HepG2 (cell line): ENCODE measurements at regions not wholly inside any gene's neighbourhood (a gene's known extent, or its start where the extent isn't known, plus 50 kb on each side); places are given as distances from the start of the nearest gene placed in this dataset.

Experiments used
- ATAC-seq: fragments of 200-7000 bp; cut with Tn5 transposase; 3 replicates; pipeline ENCODE4 v1.9.1; 2020; ENCODE audit warnings: mild to moderate bottlenecking, moderate library complexity
- BruUV-seq: library from RNA; stranded (reverse); fragments of 400-500 nt; replicated peaks from 2 replicates; lab custom pipeline; 2021; lab: Mats Ljungman, UMichigan
- CTCF ChIA-PET: fragments of 300-600 bp; formaldehyde crosslinking; extraction: SDS; loops from one replicate; lab custom pipeline; 2021; ENCODE audit warnings: low total read pairs, inconsistent platforms, low intra/inter-chr PET ratio; lab: Yijun Ruan, JAX
- POLR2A ChIA-PET: fragments of 350-600 bp; sonication (Branson Sonifier 250); formaldehyde crosslinking; loops from one replicate; lab custom pipeline; 2020; ENCODE audit warnings: antibody characterized with exemption, inconsistent platforms; lab: Yijun Ruan, JAX
- DNase-seq: peaks from one replicate; pipeline ENCODE4 v3.0.0-alpha.2; 2015; ENCODE audit warnings: low spot score
- FAIRE-seq: peaks from 3 replicates; lab custom pipeline; 2011; peaks lifted over from hg19 to GRCh38; lab: Jason Lieb, UNC
- H2AFZ ChIP-seq: one replicate; pipeline ENCODE4 v1.6.1; 2011; ENCODE audit warnings: low read length, inconsistent platforms
- H3K27ac ChIP-seq: fragments of 300-600 bp; 3 replicates; pipeline ENCODE4 v1.8.0; 2011; ENCODE audit warnings: mixed run types, mild to moderate bottlenecking, mixed read lengths, low read length, inconsistent platforms; ENCODE audit not compliant: insufficient read depth; ENCODE audit errors: extremely low read length
- H3K27me3 ChIP-seq, 2 experiments: fragments of 200-600 bp in 1 of 2; 2 replicates in 1 of 2; 3 replicates in 1 of 2; pipeline versions ENCODE4 v1.6.0 to v1.8.0; 2011; ENCODE audit warnings: low read length in 2 of 2, mild to moderate bottlenecking in 2 of 2, moderate library complexity in 2 of 2, inconsistent platforms in 1 of 2; ENCODE audit not compliant: insufficient read depth in 2 of 2, control insufficient read depth in 1 of 2
- H3K36me3 ChIP-seq, 2 experiments: fragments of 200-600 bp in 1 of 2; replicated peaks in 1 of 2; 2 replicates in 1 of 2; 3 replicates in 1 of 2; pipeline versions ENCODE4 v1.5.1 to v1.8.0; 2011; ENCODE audit warnings: low read length in 2 of 2, inconsistent platforms in 1 of 2; ENCODE audit not compliant: insufficient read depth in 2 of 2, control insufficient read depth in 1 of 2
- H3K4me1 ChIP-seq: 2 replicates; pipeline ENCODE4 v1.5.1; 2012; ENCODE audit warnings: low read length, inconsistent platforms; ENCODE audit not compliant: insufficient read depth
- H3K4me2 ChIP-seq: 2 replicates; pipeline ENCODE4 v1.6.0; 2011; ENCODE audit warnings: low read depth, low read length, inconsistent platforms
- H3K4me3 ChIP-seq, 3 experiments: fragments of 200-600 bp in 1 of 3; sonication (generic), shearing (Covaris generic) in 1 of 3; replicated peaks in 1 of 3; 2 replicates each; pipeline ENCODE4 v1.5.1; 2011 to 2016; ENCODE audit warnings: low read length in 3 of 3, inconsistent platforms in 2 of 3, low read depth in 2 of 3, mild to moderate bottlenecking in 2 of 3, control low read depth in 1 of 3, mixed read lengths in 1 of 3; ENCODE audit not compliant: insufficient read depth in 1 of 3
- H3K79me2 ChIP-seq: one replicate; pipeline ENCODE4 v1.6.1; 2011; ENCODE audit warnings: low read length, inconsistent platforms; ENCODE audit not compliant: insufficient read depth
- H3K9ac ChIP-seq: 2 replicates; pipeline ENCODE4 v1.6.0; 2011; ENCODE audit warnings: mild to moderate bottlenecking, low read depth, low read length, inconsistent platforms; ENCODE audit not compliant: insufficient read depth
- H3K9me3 ChIP-seq: 2 replicates; pipeline ENCODE4 v1.5.1; 2012; ENCODE audit warnings: mild to moderate bottlenecking, low read length
- H4K20me1 ChIP-seq: 2 replicates; pipeline ENCODE4 v1.6.0; 2011; ENCODE audit warnings: inconsistent platforms, mild to moderate bottlenecking, low read length, moderate library complexity; ENCODE audit not compliant: insufficient read depth
- ADNP ChIP-seq: sonication (generic); formaldehyde crosslinking; IDR thresholded peaks from 2 replicates; pipeline ENCODE4 v1.4.0; 2020; ENCODE audit warnings: missing genetic modification reagents
- ARNT ChIP-seq: fragments of 450-650 bp; IDR thresholded peaks from 2 replicates; pipeline ENCODE4 v1.6.1; 2017
- CENPT ChIP-seq: sonication (generic); formaldehyde crosslinking; IDR thresholded peaks from 2 replicates; pipeline ENCODE4 v1.8.0; 2022; ENCODE audit warnings: low read depth, mild to moderate bottlenecking, moderate library complexity, missing genetic modification reagents
- CSRNP2 ChIP-seq: sonication (generic); formaldehyde crosslinking; conservative IDR thresholded peaks from 2 replicates; pipeline ENCODE4 v1.8.0; 2022; ENCODE audit warnings: low read depth, missing genetic modification reagents
- DRAP1 ChIP-seq: IDR thresholded peaks from 2 replicates; pipeline ENCODE4 v1.6.1; 2016; ENCODE audit warnings: missing genetic modification reagents, missing compliant biosample characterization
- FOSL1 ChIP-seq: sonication (generic); formaldehyde crosslinking; IDR thresholded peaks from 2 replicates; pipeline ENCODE4 v1.9.0; 2021; ENCODE audit warnings: missing genetic modification reagents, borderline replicate concordance
- FOXP1 ChIP-seq, 2 experiments: fragments of 450-650 bp in 1 of 2; IDR thresholded peaks; 2 replicates each; pipeline ENCODE4 v1.6.1; 2017 to 2018; ENCODE audit warnings: antibody characterized with exemption in 1 of 2
- IRF2 ChIP-seq: IDR thresholded peaks from 2 replicates; pipeline ENCODE4 v1.6.1; 2018; ENCODE audit warnings: missing genetic modification reagents, missing compliant biosample characterization
- MIER2 ChIP-seq: IDR thresholded peaks from 2 replicates; pipeline ENCODE4 v1.6.1; 2016; ENCODE audit warnings: missing biosample characterization, missing genetic modification reagents
- MZF1 ChIP-seq: sonication (generic); formaldehyde crosslinking; IDR thresholded peaks from 2 replicates; pipeline ENCODE4 v1.8.1; 2023; ENCODE audit warnings: mild to moderate bottlenecking, missing genetic modification reagents, borderline replicate concordance
- NR2F2 ChIP-seq: IDR thresholded peaks from 2 replicates; pipeline ENCODE4 v1.6.1; 2012; ENCODE audit warnings: low read depth, inconsistent platforms, borderline replicate concordance
- PBX3 ChIP-seq: sonication (generic); formaldehyde crosslinking; IDR thresholded peaks from 2 replicates; pipeline ENCODE4 v1.8.1; 2023; ENCODE audit warnings: missing genetic modification reagents, inconsistent platforms, borderline replicate concordance
- RCOR2 ChIP-seq: IDR thresholded peaks from 2 replicates; pipeline ENCODE4 v1.6.1; 2016; ENCODE audit warnings: missing biosample characterization, missing genetic modification reagents
- RFXAP ChIP-seq: sonication (generic); formaldehyde crosslinking; IDR thresholded peaks from 2 replicates; pipeline ENCODE4 v1.4.0; 2020; ENCODE audit warnings: missing genetic modification reagents, borderline replicate concordance
- SUZ12 ChIP-seq: fragments of 150-350 bp; IDR thresholded peaks from 2 replicates; pipeline ENCODE4 v1.6.1; 2014; ENCODE audit warnings: low read depth, low read length
- TCF7 ChIP-seq: sonication (generic); IDR thresholded peaks from 2 replicates; pipeline ENCODE4 v1.6.1; 2016; ENCODE audit warnings: antibody characterized with exemption, low read depth
- ZNF10 ChIP-seq: sonication (generic); formaldehyde crosslinking; IDR thresholded peaks from 2 replicates; pipeline ENCODE4 v1.4.0; 2020; ENCODE audit warnings: mild to moderate bottlenecking, low read depth, missing genetic modification reagents, borderline replicate concordance
- ZNF577 ChIP-seq: sonication (generic); formaldehyde crosslinking; IDR thresholded peaks from 2 replicates; pipeline ENCODE4 v1.4.0; 2020; ENCODE audit warnings: mild to moderate bottlenecking, low read depth, missing genetic modification reagents, borderline replicate concordance
- ZNF713 ChIP-seq: sonication (generic); formaldehyde crosslinking; IDR thresholded peaks from 2 replicates; pipeline ENCODE4 v1.4.0; 2020; ENCODE audit warnings: mild to moderate bottlenecking, missing genetic modification reagents
- WGBS: methylation state at CpG from one replicate; pipeline ENCODE4 v1.1.6; 2017; ENCODE audit warnings: low lambda C conversion rate; 5-methylcytosine and 5-hydroxymethylcytosine counted together
- in situ Hi-C: cut with HindIII; loops from 2 replicates; pipeline ENCODE4 v1.10.0; 2017; ENCODE audit warnings: low pct_unique_long_range_greater_than_20kb; ENCODE audit not compliant: extremely low pct_ligation_motif_present
- intact Hi-C: fragments of 100-400 bp; cut with micrococcal nuclease; formaldehyde crosslinking; loops from one replicate; pipeline ENCODE4 v1.10.0; 2022; ENCODE audit not compliant: unreplicated experiment

- Histone ChIP-seq H3K27me3 (no peaks in the 10 kb centered on the region; a peak in 1 of 5 replicates), H4K20me1 (no peaks in the 10 kb centered on the region), H3K36me3 (no peaks in the 10 kb centered on the region), H2AFZ (no peak overlapping the region), H3K9me3 (no peaks in the 10 kb centered on the region), H3K4me2 (no peak overlapping the region), H3K9ac (no peak overlapping the region), H3K4me3 (no peak overlapping the region), H3K79me2 (no peaks in the 10 kb centered on the region), H3K27ac (no peak overlapping the region), H3K4me1 (no peaks in the 10 kb centered on the region)
- TF ChIP-seq IRF2 (CRISPR knock-in tag) (no peak), RFXAP (CRISPR knock-in tag) (no peak), CENPT (CRISPR knock-in tag) (no peak), ARNT (no peak), MZF1 (no peak), RCOR2 (CRISPR knock-in tag) (no peak), ZNF577 (CRISPR knock-in tag) (no peak), DRAP1 (CRISPR knock-in tag) (no peak), FOSL1 (CRISPR knock-in tag) (no peak), ZNF10 (CRISPR knock-in tag) (no peak), MIER2 (CRISPR knock-in tag) (no peak), TCF7 (no peak), FOXP1 (IDR thresholded peaks at IDR 0.05) (no peak), FOXP1 (CRISPR knock-in tag; IDR thresholded peaks at IDR 0.05) (no peak), NR2F2 (no peak), CSRNP2 (CRISPR knock-in tag) (no peak), SUZ12 (no peak), ZNF713 (no peak), PBX3 (CRISPR knock-in tag) (no peak), ADNP (CRISPR knock-in tag) (no peak)
- in situ Hi-C loops (no loop called here), intact Hi-C loops (no loop called here)
- FAIRE-seq (no peak), ATAC-seq (no peak), DNase-seq (no peak)
- BruUV-seq = no TSS peak
- ChIA-PET CTCF (no interaction called here), POLR2A (no interaction called here)
- 18% methylated on average over 7 of the region's 7 CpGs for WGBS
These were observed 825.4 kb downstream of the PCDH18 start for GRCh38 chr4:136706942-136707341.
